Naive thymus-derived CD4-positive, alpha-beta T cell (primary cell): ENCODE measurements at regions not wholly inside any gene's neighbourhood (a gene's known extent, or its start where the extent isn't known, plus 50 kb on each side); places are given as distances from the start of the nearest gene placed in this dataset.

Experiments used
- ATAC-seq: fragments of 150-1000 bp; cut with Tn5 transposase; 2 replicates; pipeline ENCODE4 v1.10.0; 2021; ENCODE audit warnings: mild to moderate bottlenecking, moderate library complexity
- CTCF ChIA-PET: fragments of 350-600 bp; sonication (Branson Sonifier 250); formaldehyde crosslinking; loops from one replicate; lab custom pipeline; 2021; ENCODE audit warnings: antibody characterized with exemption; lab: Charles Lee
- POLR2A ChIA-PET: fragments of 350-600 bp; sonication (Branson Sonifier 250); formaldehyde crosslinking; loops from one replicate; lab custom pipeline; 2021; ENCODE audit warnings: antibody characterized with exemption, inconsistent platforms; lab: Charles Lee
- DNase-seq, 9 donors: peaks; one replicate each; pipeline versions ENCODE4 v3.0.0 to v3.0.0-alpha.2; 2020 to 2022; ENCODE audit warnings: mixed read lengths in 1 of 9
- H3K27ac ChIP-seq: one replicate; pipeline ENCODE4 v1.7.0; 2013; ENCODE audit warnings: mild to moderate bottlenecking, low read depth, low read length, moderate library complexity
- H3K27me3 ChIP-seq, 2 donors: one replicate each; pipeline ENCODE4 v1.7.0; 2013; ENCODE audit warnings: low read length in 2 of 2, mild to moderate bottlenecking in 2 of 2, moderate library complexity in 2 of 2; ENCODE audit not compliant: control insufficient read depth in 2 of 2, insufficient read depth in 2 of 2
- H3K36me3 ChIP-seq, 3 experiments: 1 replicate in 2 of 3; 2 replicates in 1 of 3; pipeline ENCODE4 v1.7.0; 2013; ENCODE audit warnings: low read length in 3 of 3, mild to moderate bottlenecking in 3 of 3, moderate library complexity in 1 of 3; ENCODE audit not compliant: insufficient read depth in 3 of 3, control insufficient read depth in 2 of 3
- H3K4me1 ChIP-seq, 2 donors: one replicate each; pipeline ENCODE4 v1.7.0; 2013; ENCODE audit warnings: low read length in 2 of 2, mild to moderate bottlenecking in 2 of 2, moderate library complexity in 1 of 2; ENCODE audit not compliant: control insufficient read depth in 2 of 2, insufficient read depth in 2 of 2
- H3K4me3 ChIP-seq: 2 replicates; pipeline ENCODE4 v1.7.0; 2013; ENCODE audit warnings: mild to moderate bottlenecking, low read length
- H3K9me3 ChIP-seq, 3 experiments: 1 replicate in 2 of 3; 2 replicates in 1 of 3; pipeline ENCODE4 v1.7.0; 2013; ENCODE audit warnings: low read length in 3 of 3; ENCODE audit not compliant: control insufficient read depth in 2 of 3
- H3K27ac Mint-ChIP-seq, 9 donors: one replicate each; pipeline ENCODE4 v1.8.0; 2020 to 2022; ENCODE audit warnings: mixed read lengths in 9 of 9, mild to moderate bottlenecking in 8 of 9, moderate library complexity in 5 of 9, inconsistent platforms in 2 of 9
- H3K27me3 Mint-ChIP-seq, 5 donors: one replicate each; pipeline ENCODE4 v1.8.0; 2021 to 2022; ENCODE audit warnings: mixed read lengths in 5 of 5, mild to moderate bottlenecking in 1 of 5
- H3K36me3 Mint-ChIP-seq, 5 donors: one replicate each; pipeline ENCODE4 v1.8.0; 2020 to 2022; ENCODE audit warnings: mixed read lengths in 5 of 5, mild to moderate bottlenecking in 3 of 5, inconsistent platforms in 1 of 5
- H3K4me1 Mint-ChIP-seq, 7 donors: one replicate each; pipeline ENCODE4 v1.8.0; 2020 to 2022; ENCODE audit warnings: mixed read lengths in 7 of 7, mild to moderate bottlenecking in 3 of 7, inconsistent platforms in 1 of 7
- H3K4me3 Mint-ChIP-seq, 10 donors: one replicate each; pipeline ENCODE4 v1.8.0; 2020 to 2022; ENCODE audit warnings: mild to moderate bottlenecking in 10 of 10, mixed read lengths in 10 of 10, moderate library complexity in 6 of 10, inconsistent platforms in 2 of 10
- H3K9me3 Mint-ChIP-seq, 11 donors: one replicate each; pipeline ENCODE4 v1.8.0; 2020 to 2022; ENCODE audit warnings: mixed read lengths in 11 of 11, mild to moderate bottlenecking in 4 of 11, inconsistent platforms in 1 of 11, moderate library complexity in 1 of 11
- intact Hi-C, 2 donors: fragments of 100-400 bp; cut with micrococcal nuclease; formaldehyde crosslinking; loops; one replicate each; pipeline ENCODE4 v1.15.1; 2023

- intact Hi-C loops: no loop called here
- Histone ChIP-seq H3K4me1 (no peaks in the 10 kb centered on the region), H3K27ac (no peak overlapping the region), H3K4me3 (no peak overlapping the region), H3K27me3 (no peaks in the 10 kb centered on the region), H3K36me3 (no peaks in the 10 kb centered on the region), H3K9me3 (no peaks in the 10 kb centered on the region)
- ATAC-seq (no peak), DNase-seq (no peak)
- Mint-ChIP-seq H3K36me3 (no peaks in the 10 kb centered on the region), H3K4me1 (no peaks in the 10 kb centered on the region), H3K27me3 (peaks cover 0 to 8% (median 0%) of the 10 kb centered on the region in 5 donors), H3K27ac (no peak overlapping the region), H3K9me3 (peaks cover 0 to 7% (median 0%) of the 10 kb centered on the region in 11 donors), H3K4me3 (no peak overlapping the region)
- POLR2A ChIA-PET: no interaction called here
- CTCF ChIA-PET: no interaction called here
Observed at GRCh38 chr18:44117821-44118220, 562.9 kb upstream of the SETBP1 start.

DNA sequence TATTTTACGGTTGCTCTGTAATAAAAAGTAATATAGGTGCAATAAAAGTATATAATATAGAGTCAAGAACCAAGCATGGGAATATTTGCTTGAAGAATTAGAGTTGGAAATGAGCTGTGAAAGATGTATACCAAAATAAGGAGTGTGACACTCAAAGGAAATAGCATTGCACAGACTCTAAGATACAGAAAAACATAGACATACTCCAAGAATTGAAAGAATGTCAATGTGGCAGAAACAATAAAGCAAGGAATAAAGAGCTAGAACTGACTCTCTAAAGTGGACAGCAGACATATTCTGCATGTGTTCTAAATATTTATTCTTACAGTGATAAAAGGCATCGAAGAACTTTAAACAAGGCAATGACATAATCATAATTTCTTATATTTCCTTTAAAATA is 561.1 kb upstream of the SETBP1 start:
- no peaks in the 10 kb centered on the region for H3K9me3 ChIP-seq
- no peak overlapping the region for H3K4me3 ChIP-seq
- H3K4me3 Mint-ChIP-seq: no peak overlapping the region
- H3K4me1 Mint-ChIP-seq: no peaks in the 10 kb centered on the region
- POLR2A ChIA-PET: no interaction called here
- peaks cover 0 to 7% (median 0%) of the 10 kb centered on the region in 11 donors for H3K9me3 Mint-ChIP-seq
- DNase-seq: no peak
- intact Hi-C loops: no loop called here
- H3K36me3 Mint-ChIP-seq: no peaks in the 10 kb centered on the region
- H3K36me3 ChIP-seq: no peaks in the 10 kb centered on the region
- H3K27me3 Mint-ChIP-seq: peaks cover 0 to 5% (median 0%) of the 10 kb centered on the region in 5 donors
- H3K27ac ChIP-seq: no peak overlapping the region
- H3K27ac Mint-ChIP-seq: no peak overlapping the region
- no peaks in the 10 kb centered on the region for H3K27me3 ChIP-seq
- H3K4me1 ChIP-seq: no peaks in the 10 kb centered on the region
- ATAC-seq: no peak
- CTCF ChIA-PET: no interaction called here

DNA sequence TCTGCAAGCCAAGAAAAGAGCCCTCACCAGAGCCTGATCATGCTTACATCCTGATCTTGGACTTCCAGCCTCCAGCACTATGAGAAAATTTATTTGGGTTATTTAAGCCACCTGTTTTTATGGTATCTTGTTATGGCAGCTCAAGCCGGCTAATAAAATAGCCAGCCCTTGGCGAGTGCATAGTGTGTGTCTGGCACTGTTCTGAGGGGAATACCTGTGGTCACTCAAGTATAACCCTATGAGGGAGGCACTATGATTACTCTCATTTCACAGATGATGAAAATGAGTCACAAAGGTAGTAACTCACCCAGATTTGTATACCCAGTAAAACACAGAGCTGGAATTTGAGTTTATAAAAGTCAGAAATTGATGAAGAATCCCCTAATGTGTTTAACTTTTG is 556.9 kb upstream of the SETBP1 start:
- H3K27ac ChIP-seq: no peak overlapping the region
- H3K27me3 ChIP-seq: no peaks in the 10 kb centered on the region
- ChIA-PET CTCF (no interaction called here), POLR2A (no interaction called here)
- Mint-ChIP-seq H3K9me3 (peaks cover 0 to 3% (median 0%) of the 10 kb centered on the region in 11 donors), H3K27me3 (no peaks in the 10 kb centered on the region), H3K36me3 (no peaks in the 10 kb centered on the region), H3K27ac (no peak overlapping the region), H3K4me3 (no peak overlapping the region), H3K4me1 (no peaks in the 10 kb centered on the region)
- H3K4me3 ChIP-seq: no peak overlapping the region
- ATAC-seq (no peak), DNase-seq (no peak)
- H3K4me1 ChIP-seq: no peaks in the 10 kb centered on the region
- no peaks in the 10 kb centered on the region for H3K9me3 ChIP-seq
- intact Hi-C loops: no loop called here
- H3K36me3 ChIP-seq: no peaks in the 10 kb centered on the region

DNA sequence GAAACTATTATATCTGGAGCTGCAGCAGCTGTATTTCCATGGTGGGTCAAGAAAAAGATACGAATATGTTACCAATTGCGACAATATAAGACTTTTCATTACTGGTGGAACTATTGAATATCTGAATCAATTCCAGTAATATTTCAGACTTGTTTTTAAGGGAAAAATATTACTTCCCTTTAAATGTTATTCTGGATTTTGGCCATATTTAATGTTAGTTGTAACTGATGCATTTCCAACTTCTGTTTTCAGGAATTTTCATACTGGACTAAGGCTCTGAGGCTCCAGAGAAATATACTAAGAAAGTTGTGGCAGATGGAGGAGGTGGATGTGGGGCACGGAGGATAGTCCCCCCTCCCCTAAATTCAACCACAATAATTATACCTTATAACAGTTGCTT is 555.2 kb upstream of the SETBP1 start:
- H3K36me3 Mint-ChIP-seq: no peaks in the 10 kb centered on the region
- Histone ChIP-seq H3K4me3 (no peak overlapping the region), H3K4me1 (no peaks in the 10 kb centered on the region), H3K27me3 (no peaks in the 10 kb centered on the region), H3K36me3 (no peaks in the 10 kb centered on the region), H3K27ac (no peak overlapping the region), H3K9me3 (no peaks in the 10 kb centered on the region)
- H3K4me3 Mint-ChIP-seq: no peak overlapping the region
- ATAC-seq: no peak
- DNase-seq: no peak
- intact Hi-C loops: no loop called here
- no peaks in the 10 kb centered on the region for H3K4me1 Mint-ChIP-seq
- H3K27me3 Mint-ChIP-seq: peaks cover 0 to 3% (median 0%) of the 10 kb centered on the region in 5 donors
- H3K9me3 Mint-ChIP-seq: peaks cover 0 to 3% (median 0%) of the 10 kb centered on the region in 11 donors
- POLR2A ChIA-PET: no interaction called here
- CTCF ChIA-PET: no interaction called here
- H3K27ac Mint-ChIP-seq: no peak overlapping the region

GRCh38 chr18:44126598-44126997 is 554.1 kb upstream of the SETBP1 start:
- ChIA-PET POLR2A (no interaction called here), CTCF (no interaction called here)
- H3K4me3 Mint-ChIP-seq: no peak overlapping the region
- H3K9me3 Mint-ChIP-seq: peaks cover 0 to 7% (median 0%) of the 10 kb centered on the region in 11 donors
- no peak overlapping the region for H3K27ac Mint-ChIP-seq
- Histone ChIP-seq H3K27me3 (no peaks in the 10 kb centered on the region), H3K4me1 (no peaks in the 10 kb centered on the region), H3K4me3 (no peak overlapping the region), H3K9me3 (no peaks in the 10 kb centered on the region), H3K36me3 (no peaks in the 10 kb centered on the region), H3K27ac (no peak overlapping the region)
- H3K27me3 Mint-ChIP-seq: peaks cover 0 to 3% (median 0%) of the 10 kb centered on the region in 5 donors
- no peak for ATAC-seq
- no peaks in the 10 kb centered on the region for H3K4me1 Mint-ChIP-seq
- DNase-seq: no peak
- H3K36me3 Mint-ChIP-seq: no peaks in the 10 kb centered on the region
- intact Hi-C loops: no loop called here

DNA sequence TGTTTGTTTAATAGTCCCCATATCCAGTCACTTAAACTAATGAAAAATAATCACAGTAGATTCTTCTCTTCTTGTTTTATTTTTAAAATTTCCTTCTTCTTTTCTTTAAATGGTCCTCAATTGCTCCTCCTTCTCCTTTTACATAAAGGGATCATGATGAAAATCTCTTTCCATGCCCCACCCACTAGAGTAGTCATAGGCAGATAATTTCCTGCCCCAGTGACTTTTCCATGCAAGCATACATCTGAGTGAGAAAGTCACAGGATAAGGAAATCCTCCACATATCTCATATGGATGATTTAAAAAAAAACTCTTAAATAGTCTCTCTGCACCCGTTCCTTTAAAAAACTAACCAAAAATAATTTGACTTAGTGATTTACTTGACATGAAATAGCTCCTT is 552.3 kb upstream of the SETBP1 start:
- no peaks in the 10 kb centered on the region for H3K27me3 ChIP-seq
- no peak for ATAC-seq

GRCh38 chr18:44130376-44130942 is 550.2 kb upstream of the SETBP1 start:
- ATAC-seq: no peak
- Histone ChIP-seq H3K4me1 (no peaks in the 10 kb centered on the region), H3K27ac (no peak overlapping the region), H3K27me3 (no peaks in the 10 kb centered on the region), H3K9me3 (no peaks in the 10 kb centered on the region), H3K4me3 (no peak overlapping the region), H3K36me3 (no peaks in the 10 kb centered on the region)
- CTCF ChIA-PET: no interaction called here
- Mint-ChIP-seq H3K4me1 (no peaks in the 10 kb centered on the region), H3K27me3 (peaks cover 0 to 6% (median 0%) of the 10 kb centered on the region in 5 donors), H3K36me3 (peaks cover 0 to 5% (median 0%) of the 10 kb centered on the region in 5 donors), H3K27ac (no peak overlapping the region), H3K9me3 (peaks cover 0 to 11% (median 2%) of the 10 kb centered on the region in 11 donors), H3K4me3 (no peak overlapping the region)
- POLR2A ChIA-PET: no interaction called here
- no peak for DNase-seq
- intact Hi-C loops: loop anchor here in 1 of 2 donors (10.0 kb wide), 1 partner anchor 1254 kb away; no protein-coding TSS in a partner anchor

More for the DNA sequence above, 552.3 kb upstream of the SETBP1 start:
- Mint-ChIP-seq H3K27ac (no peak overlapping the region), H3K36me3 (no peaks in the 10 kb centered on the region), H3K4me1 (no peaks in the 10 kb centered on the region), H3K27me3 (peaks cover 0 to 6% (median 0%) of the 10 kb centered on the region in 5 donors), H3K9me3 (peaks cover 0 to 11% (median 0%) of the 10 kb centered on the region in 11 donors), H3K4me3 (no peak overlapping the region)
- intact Hi-C loops: no loop called here
- H3K4me1 ChIP-seq: no peaks in the 10 kb centered on the region
- no peaks in the 10 kb centered on the region for H3K36me3 ChIP-seq
- ChIA-PET CTCF (no interaction called here), POLR2A (no interaction called here)
- H3K9me3 ChIP-seq: no peaks in the 10 kb centered on the region
- no peak overlapping the region for H3K27ac ChIP-seq
- no peak for DNase-seq
- H3K4me3 ChIP-seq: no peak overlapping the region
